Testis (tissue), 2 donors: ENCODE measurements at regions not wholly inside any gene's neighbourhood (a gene's known extent, or its start where the extent isn't known, plus 50 kb on each side); places are given as distances from the start of the nearest gene placed in this dataset.

ENCODE experiments used
- POLR2A ChIP-seq: fragments of 450-650 bp; IDR thresholded peaks from one replicate; pipeline ENCODE4 v1.6.1; 2017; ENCODE audit warnings: antibody characterized with exemption, mild to moderate bottlenecking, moderate library complexity
- TF ChIP-seq, protein P1 (sequence below), 3 experiments: fragments of 450-650 bp in 2 of 3; fragments of 200-600 bp in 1 of 3; sonication (generic) in 1 of 3; IDR thresholded peaks; one replicate each; pipeline ENCODE4 v1.5.1; 2016 to 2019; ENCODE audit warnings: antibody characterized with exemption in 3 of 3, mild to moderate bottlenecking in 2 of 3, moderate library complexity in 1 of 3

DNA sequence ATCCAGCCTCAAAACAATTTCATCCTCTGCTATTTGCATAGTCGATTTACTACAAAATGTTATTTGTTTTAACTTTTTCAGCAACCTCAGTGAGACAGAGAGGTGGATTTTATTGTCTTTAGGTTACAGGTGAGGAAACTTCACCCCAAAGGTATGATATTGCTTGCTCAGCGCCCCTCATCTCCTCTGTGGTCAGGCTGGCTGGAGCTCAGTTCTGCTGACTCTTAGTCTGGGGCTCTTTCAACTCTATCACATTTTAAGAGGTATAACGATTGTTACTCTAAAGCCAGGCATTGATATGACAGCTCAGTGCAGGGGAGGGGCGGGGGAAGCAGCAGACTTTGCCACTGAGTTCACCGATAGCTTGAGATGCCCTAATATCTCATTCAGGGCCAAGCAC is 103.0 kb upstream of the DPH6 start:
- TF ChIP-seq, protein P1, sequence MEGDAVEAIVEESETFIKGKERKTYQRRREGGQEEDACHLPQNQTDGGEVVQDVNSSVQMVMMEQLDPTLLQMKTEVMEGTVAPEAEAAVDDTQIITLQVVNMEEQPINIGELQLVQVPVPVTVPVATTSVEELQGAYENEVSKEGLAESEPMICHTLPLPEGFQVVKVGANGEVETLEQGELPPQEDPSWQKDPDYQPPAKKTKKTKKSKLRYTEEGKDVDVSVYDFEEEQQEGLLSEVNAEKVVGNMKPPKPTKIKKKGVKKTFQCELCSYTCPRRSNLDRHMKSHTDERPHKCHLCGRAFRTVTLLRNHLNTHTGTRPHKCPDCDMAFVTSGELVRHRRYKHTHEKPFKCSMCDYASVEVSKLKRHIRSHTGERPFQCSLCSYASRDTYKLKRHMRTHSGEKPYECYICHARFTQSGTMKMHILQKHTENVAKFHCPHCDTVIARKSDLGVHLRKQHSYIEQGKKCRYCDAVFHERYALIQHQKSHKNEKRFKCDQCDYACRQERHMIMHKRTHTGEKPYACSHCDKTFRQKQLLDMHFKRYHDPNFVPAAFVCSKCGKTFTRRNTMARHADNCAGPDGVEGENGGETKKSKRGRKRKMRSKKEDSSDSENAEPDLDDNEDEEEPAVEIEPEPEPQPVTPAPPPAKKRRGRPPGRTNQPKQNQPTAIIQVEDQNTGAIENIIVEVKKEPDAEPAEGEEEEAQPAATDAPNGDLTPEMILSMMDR (IDR thresholded peaks at IDR 0.05): no peak
- no peak for TF ChIP-seq POLR2A
